ENCODE measurements at regions not wholly inside any gene's neighbourhood (a gene's known extent, or its start where the extent isn't known, plus 50 kb on each side); places are given as distances from the start of the nearest gene placed in this dataset.
"Not testable (repeated sequence)": the region's sequence is repeated elsewhere in the genome, so short reads cannot be mapped to it uniquely, and the experiment has no call there.

- no peak for DNase-seq
Measured at GRCh38 chr18:35880788-35881455, 91.6 kb upstream of the RMP24 start.

GRCh38 chr18:35888329-35888728 is 84.2 kb upstream of the RMP24 start:
- no peak for DNase-seq

GRCh38 chr18:35889677-35890076 is 82.8 kb upstream of the RMP24 start:
- no peak for DNase-seq

- no peak for DNase-seq
Measured at GRCh38 chr18:35890323-35890722, 82.2 kb upstream of the RMP24 start.

GRCh38 chr18:35892118-35892517 is 80.4 kb upstream of the RMP24 start:
- no peak for DNase-seq

- not testable (repeated sequence) for DNase-seq
Measured at GRCh38 chr18:35897481-35897880, 75.0 kb upstream of the RMP24 start.

GRCh38 chr18:35904389-35905037 is 68.0 kb upstream of the RMP24 start:
- no peak for DNase-seq

- no peak for DNase-seq
Measured at GRCh38 chr18:35905436-35905835, 67.0 kb upstream of the RMP24 start.

- DNase-seq: not testable (repeated sequence)
Measured at GRCh38 chr18:35906291-35906690, 66.2 kb upstream of the RMP24 start.

- no peak for DNase-seq
Measured at GRCh38 chr18:35910327-35910726, 62.2 kb upstream of the RMP24 start.

- DNase-seq: no peak
Measured at GRCh38 chr18:35912332-35912731, 60.1 kb upstream of the RMP24 start.

GRCh38 chr18:35915056-35915455 is 57.4 kb upstream of the RMP24 start:
- DNase-seq: no peak

GRCh38 chr18:35917043-35917442 is 55.4 kb upstream of the RMP24 start:
- DNase-seq: no peak

GRCh38 chr18:35918564-35918963 is 53.9 kb upstream of the RMP24 start:
- no peak for DNase-seq

GRCh38 chr18:35919179-35919578 is 53.3 kb upstream of the RMP24 start:
- DNase-seq: no peak

- no peak for DNase-seq
Measured at GRCh38 chr18:35920623-35921022, 51.9 kb upstream of the RMP24 start.

Data from 8988T (cell line).